ENCODE measurements at regions not wholly inside any gene's neighbourhood (a gene's known extent, or its start where the extent isn't known, plus 50 kb on each side); places are given as distances from the start of the nearest gene placed in this dataset.

GRCh38 chr3:72342450-72342849, 505.8 kb downstream of the SHQ1 start:
- no peak for DNase-seq (ENCODE audit: low spot score)

- DNase-seq (ENCODE audit: low spot score) = no peak
Measured at GRCh38 chr3:72341920-72342319, 506.3 kb downstream of the SHQ1 start.

GRCh38 chr3:72341380-72341770, 506.9 kb downstream of the SHQ1 start:
- no peak for DNase-seq (ENCODE audit: low spot score)

- no peak for DNase-seq (ENCODE audit: low spot score)
Measured at GRCh38 chr3:72340476-72341379, 507.5 kb downstream of the SHQ1 start.

GRCh38 chr3:72340056-72340455, 508.2 kb downstream of the SHQ1 start:
- DNase-seq (ENCODE audit: low spot score) = no peak

- DNase-seq (ENCODE audit: low spot score) = no peak
Measured at GRCh38 chr3:72339670-72340030, 508.6 kb downstream of the SHQ1 start.

GRCh38 chr3:72338942-72339669, 509.1 kb downstream of the SHQ1 start:
- DNase-seq (ENCODE audit: low spot score) = peak; percentile 96

- peak; percentile 80 for DNase-seq (ENCODE audit: low spot score)
Measured at GRCh38 chr3:72338082-72338941, 509.9 kb downstream of the SHQ1 start.

GRCh38 chr3:72337480-72337855, 510.8 kb downstream of the SHQ1 start:
- no peak for DNase-seq (ENCODE audit: low spot score)

GRCh38 chr3:72336821-72337479, 511.3 kb downstream of the SHQ1 start:
- DNase-seq (ENCODE audit: low spot score) = peak; percentile 29

GRCh38 chr3:72336114-72336651, 512.1 kb downstream of the SHQ1 start:
- DNase-seq (ENCODE audit: low spot score) = no peak

GRCh38 chr3:72335458-72336095, 512.7 kb downstream of the SHQ1 start:
- DNase-seq (ENCODE audit: low spot score) = no peak

GRCh38 chr3:72334681-72335457, 513.4 kb downstream of the SHQ1 start:
- DNase-seq (ENCODE audit: low spot score) = no peak

- no peak for DNase-seq (ENCODE audit: low spot score)
Measured at GRCh38 chr3:72332689-72333088, 515.6 kb downstream of the SHQ1 start.

GRCh38 chr3:72332036-72332435, 516.2 kb downstream of the SHQ1 start:
- DNase-seq (ENCODE audit: low spot score) = no peak

- DNase-seq (ENCODE audit: low spot score) = no peak
Measured at GRCh38 chr3:72331076-72331475, 517.2 kb downstream of the SHQ1 start.

GRCh38 chr3:72329354-72329753, 518.9 kb downstream of the SHQ1 start:
- no peak for DNase-seq (ENCODE audit: low spot score)

GRCh38 chr3:72328755-72329277, 519.4 kb downstream of the SHQ1 start:
- no peak for DNase-seq (ENCODE audit: low spot score)

- DNase-seq (ENCODE audit: low spot score) = no peak
Measured at GRCh38 chr3:72327008-72327407, 521.2 kb downstream of the SHQ1 start.

GRCh38 chr3:72324253-72324811, 523.9 kb downstream of the SHQ1 start:
- no peak for DNase-seq (ENCODE audit: low spot score)
